ENCODE measurements at regions not wholly inside any gene's neighbourhood (a gene's known extent, or its start where the extent isn't known, plus 50 kb on each side); places are given as distances from the start of the nearest gene placed in this dataset.

- TF ChIP-seq EZH2 (IDR thresholded peaks at IDR 0.05; ENCODE audit: borderline replicate concordance, low read length) (no peak), CTCF (conservative IDR thresholded peaks at IDR 0.05 in 1 of 2, IDR thresholded peaks at IDR 0.05 in 1 of 2; ENCODE audit: extremely low read depth in 1 of 2, insufficient read depth in 1 of 2, low read depth in 1 of 2, low read length in 2 of 2) (no peak)
Observed at GRCh38 chr2:41031282-41031681, 579.4 kb upstream of the SLC8A1 start.

All from mammary epithelial cell (primary cell).